ENCODE measurements at regions not wholly inside any gene's neighbourhood (a gene's known extent, or its start where the extent isn't known, plus 50 kb on each side); places are given as distances from the start of the nearest gene placed in this dataset.

- no peak for DNase-seq
These were observed 51.0 kb upstream of the PCBP1 start for GRCh38 chr2:70036290-70036689.

- DNase-seq: no peak
These were observed 51.9 kb upstream of the PCBP1 start for GRCh38 chr2:70035344-70035844.

DNA sequence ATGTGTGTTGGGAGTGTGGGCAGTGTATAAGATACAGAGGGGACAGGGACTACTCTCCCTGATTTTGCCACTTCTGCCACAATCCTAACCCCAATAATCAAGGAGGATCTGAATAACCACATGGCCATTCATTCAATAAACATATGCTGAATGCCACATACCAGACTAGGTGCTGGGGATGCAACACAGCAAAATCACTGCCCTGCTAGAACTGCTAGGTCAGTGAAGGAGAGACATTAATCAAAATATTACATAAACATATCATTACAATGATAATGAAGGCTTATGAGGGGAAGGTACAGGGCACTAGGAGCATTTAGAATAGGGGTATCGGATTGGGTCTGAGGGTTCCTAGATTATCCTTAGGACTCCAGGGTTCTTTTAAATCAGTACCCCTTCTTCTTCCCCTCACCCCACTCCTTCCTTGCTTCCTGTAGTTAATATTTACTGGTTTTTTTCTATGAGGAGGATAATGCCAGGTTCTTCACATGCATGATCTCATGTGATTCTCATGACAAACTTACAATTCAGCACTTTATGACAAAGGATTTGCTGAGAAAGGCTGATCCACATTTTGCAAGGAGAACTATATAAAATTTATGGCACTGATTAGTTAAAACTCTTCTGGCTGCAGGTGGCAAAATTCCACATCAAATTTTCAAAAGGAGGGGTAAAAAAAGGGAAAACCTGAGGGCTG is 56.4 kb upstream of the PCBP1 start:
- no peak for DNase-seq

GRCh38 chr2:70029814-70030409 is 57.4 kb upstream of the PCBP1 start:
- no peak for DNase-seq

- DNase-seq: peak; percentile 81
These were observed 62.9 kb upstream of the ASPRV1 start for GRCh38 chr2:70024284-70024683.

DNA sequence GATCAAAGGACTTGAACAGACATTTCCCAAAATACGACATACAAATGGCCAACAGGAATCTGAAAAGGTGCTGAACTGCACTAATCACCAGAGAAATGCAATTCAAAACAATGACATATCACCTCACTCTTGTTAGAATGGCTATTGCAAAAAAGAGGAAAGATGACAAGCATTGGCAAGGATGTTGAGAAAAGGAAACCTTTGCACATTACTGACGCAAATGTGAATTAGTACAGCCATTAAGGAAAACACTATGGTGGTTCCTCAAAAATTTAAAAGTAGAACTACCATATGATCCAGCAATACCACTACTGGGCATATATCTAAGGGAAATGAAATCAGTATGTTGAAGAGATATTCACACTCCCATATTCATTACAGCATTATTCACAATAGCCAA is 57.7 kb upstream of the ASPRV1 start:
- no peak for DNase-seq

- no peak for DNase-seq
These were observed 56.5 kb upstream of the ASPRV1 start for GRCh38 chr2:70017962-70018361.

GRCh38 chr2:70014959-70015358 is 53.5 kb upstream of the ASPRV1 start:
- DNase-seq: no peak

DNA sequence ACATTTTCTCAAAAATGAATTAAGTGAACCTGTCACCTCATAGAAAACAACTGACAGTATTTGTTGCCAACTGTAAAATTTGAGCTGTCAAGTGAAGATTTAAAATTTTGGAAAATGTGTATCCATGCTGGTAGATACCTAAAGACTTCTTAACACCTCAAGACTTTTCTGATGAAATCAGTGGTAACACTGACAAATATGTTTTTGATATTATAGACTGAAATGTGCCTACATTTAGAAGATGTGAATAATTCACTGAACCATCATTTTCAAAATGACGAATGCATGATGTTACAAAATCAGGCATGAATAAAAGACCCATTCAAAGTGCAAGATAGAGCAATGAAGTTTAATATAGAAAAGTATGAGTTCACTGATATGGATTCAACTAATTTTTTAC is 51.5 kb upstream of the ASPRV1 start:
- no peak for DNase-seq

- DNase-seq: no peak
These were observed 50.4 kb upstream of the ASPRV1 start for GRCh38 chr2:70011786-70012185.

GRCh38 chr2:70011335-70011734 is 49.9 kb upstream of the ASPRV1 start:
- peak; percentile 28 for DNase-seq

Measured in NCI-H2171 treated with DMSO at 0.1 percent for 48 hours (cell line).